Dermis microvascular lymphatic vessel endothelial cell (primary cell): ENCODE measurements at regions not wholly inside any gene's neighbourhood (a gene's known extent, or its start where the extent isn't known, plus 50 kb on each side); places are given as distances from the start of the nearest gene placed in this dataset.
A peak's percentile ranks its signal among the peaks of the same experiment; 100 is the strongest.
"Not testable (repeated sequence)": the region's sequence is repeated elsewhere in the genome, so short reads cannot be mapped to it uniquely, and the experiment has no call there.

Source experiments
- DNase-seq, 2 donors: peaks; one replicate each; pipeline versions ENCODE4 v3.0.0 to v3.0.0-alpha.2; 2010; ENCODE audit warnings: low read depth in 2 of 2

GRCh38 chr2:55811048-55811447 is 112.5 kb downstream of the EFEMP1 start:
- no peak for DNase-seq

- DNase-seq, result no peak
Measured at GRCh38 chr2:55810622-55811020, 113.0 kb downstream of the EFEMP1 start.

- DNase-seq, result no peak
Measured at GRCh38 chr2:55809875-55810621, 113.5 kb downstream of the EFEMP1 start.

- no peak for DNase-seq
Measured at GRCh38 chr2:55807900-55808299, 114.3 kb upstream of the PNPT1 start.

GRCh38 chr2:55805686-55806085 is 112.0 kb upstream of the PNPT1 start:
- no peak for DNase-seq

GRCh38 chr2:55804535-55804934 is 110.9 kb upstream of the PNPT1 start:
- no peak for DNase-seq

- no peak for DNase-seq
Measured at GRCh38 chr2:55802067-55802466, 108.4 kb upstream of the PNPT1 start.

- DNase-seq, result no peak
Measured at GRCh38 chr2:55801436-55801835, 107.8 kb upstream of the PNPT1 start.

- DNase-seq, result not testable (repeated sequence)
Measured at GRCh38 chr2:55799624-55800023, 106.0 kb upstream of the PNPT1 start.

GRCh38 chr2:55796121-55796520 is 102.5 kb upstream of the PNPT1 start:
- no peak for DNase-seq

- not testable (repeated sequence) for DNase-seq
Measured at GRCh38 chr2:55793602-55794001, 100.0 kb upstream of the PNPT1 start.

- no peak for DNase-seq
Measured at GRCh38 chr2:55786280-55786679, 92.6 kb upstream of the PNPT1 start.

- DNase-seq, result not testable (repeated sequence)
Measured at GRCh38 chr2:55783751-55784150, 90.1 kb upstream of the PNPT1 start.

GRCh38 chr2:55782528-55783173 is 89.0 kb upstream of the PNPT1 start:
- no peak for DNase-seq

- DNase-seq, result no peak
Measured at GRCh38 chr2:55781542-55781941, 87.9 kb upstream of the PNPT1 start.

GRCh38 chr2:55780697-55781096 is 87.1 kb upstream of the PNPT1 start:
- DNase-seq, result no peak

GRCh38 chr2:55779459-55780421 is 86.1 kb upstream of the PNPT1 start:
- peak; percentile 79 to 84 for DNase-seq

GRCh38 chr2:55776966-55777365 is 83.3 kb upstream of the PNPT1 start:
- DNase-seq, result no peak

GRCh38 chr2:55776479-55776878 is 82.8 kb upstream of the PNPT1 start:
- no peak for DNase-seq

- no peak for DNase-seq
Measured at GRCh38 chr2:55775828-55776227, 82.2 kb upstream of the PNPT1 start.

- not testable (repeated sequence) for DNase-seq
Measured at GRCh38 chr2:55773651-55774050, 80.0 kb upstream of the PNPT1 start.
